ENCODE measurements at regions not wholly inside any gene's neighbourhood (a gene's known extent, or its start where the extent isn't known, plus 50 kb on each side); places are given as distances from the start of the nearest gene placed in this dataset.

DNA sequence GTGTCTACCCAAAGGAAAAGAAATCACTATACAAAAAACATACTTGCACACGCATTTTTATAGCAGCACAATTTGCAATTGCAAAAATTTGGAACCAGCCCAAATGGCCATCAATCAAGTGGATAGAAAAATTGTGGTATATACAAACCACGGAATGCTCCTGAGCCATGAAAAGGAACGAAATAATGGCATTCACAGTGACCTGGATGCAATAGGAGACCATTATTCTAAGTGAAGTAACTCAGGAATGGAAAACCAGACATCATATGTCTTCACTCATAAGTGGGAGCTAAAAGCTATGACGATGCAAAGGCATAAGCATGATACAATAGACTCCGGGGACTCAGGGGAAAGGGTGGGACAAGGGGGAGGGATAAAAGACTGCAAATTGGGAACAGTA, 78.4 kb downstream of the ENC1 start:
- no peak for TF ChIP-seq CTCF (IDR thresholded peaks at IDR 0.05; ENCODE audit: unreplicated experiment)
- H3K27ac Mint-ChIP-seq (ENCODE audit: unreplicated experiment): no peak overlapping the region
- intact Hi-C loops (cut with micrococcal nuclease; ENCODE audit: unreplicated experiment): no loop called here
- BruUV-seq (replicated peaks): no TSS peak
- CTCF ChIA-PET: interaction anchor here (0.6 to 0.9 kb wide), 2 partner anchors 18 to 78 kb away, joined by 3 read pairs; partner anchors contain the start of gene ENC1
- DNase-seq: no peak
- H3K9me3 Mint-ChIP-seq (ENCODE audit: low read depth, unreplicated experiment): no peaks in the 10 kb centered on the region
- H3K4me1 Mint-ChIP-seq (ENCODE audit: low read depth, unreplicated experiment): peaks cover 20% of the 10 kb centered on the region
- no peaks in the 10 kb centered on the region for H3K36me3 Mint-ChIP-seq (ENCODE audit: insufficient read depth, unreplicated experiment)
- H3K4me3 Mint-ChIP-seq (ENCODE audit: low read depth, unreplicated experiment): no peak overlapping the region
- no peaks in the 10 kb centered on the region for H3K27me3 Mint-ChIP-seq (ENCODE audit: unreplicated experiment)

DNA sequence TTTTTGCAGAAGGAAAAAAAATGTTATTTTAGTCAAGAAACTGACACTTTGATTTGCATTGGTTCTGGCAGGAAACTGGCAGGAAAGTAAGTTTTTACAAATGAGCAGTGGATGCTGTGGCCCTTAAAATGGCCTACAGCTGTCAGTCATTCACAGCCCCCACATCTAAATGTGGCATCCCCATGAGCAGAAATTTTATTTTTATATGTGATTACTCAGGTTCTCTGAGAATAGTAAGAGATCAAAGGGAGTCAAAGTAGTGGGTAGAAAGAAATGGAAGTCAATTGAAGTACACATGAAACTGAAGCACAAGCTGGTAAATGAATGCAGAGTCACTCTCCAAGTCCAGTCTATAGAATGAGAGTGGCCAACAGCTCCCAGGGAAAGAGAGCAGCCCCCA, 80.3 kb downstream of the ENC1 start:
- peaks cover 2% of the 10 kb centered on the region for H3K4me1 Mint-ChIP-seq (ENCODE audit: low read depth, unreplicated experiment)
- no peak for TF ChIP-seq CTCF (IDR thresholded peaks at IDR 0.05; ENCODE audit: unreplicated experiment)
- intact Hi-C loops (cut with micrococcal nuclease; ENCODE audit: unreplicated experiment): no loop called here
- no peak for DNase-seq
- H3K27ac Mint-ChIP-seq (ENCODE audit: unreplicated experiment): no peak overlapping the region
- no peaks in the 10 kb centered on the region for H3K9me3 Mint-ChIP-seq (ENCODE audit: low read depth, unreplicated experiment)
- CTCF ChIA-PET: interaction anchor here (1.0 kb wide), 1 partner anchor 17 kb away, joined by 4 read pairs; no protein-coding TSS in a partner anchor
- no peaks in the 10 kb centered on the region for H3K36me3 Mint-ChIP-seq (ENCODE audit: insufficient read depth, unreplicated experiment)
- no TSS peak for BruUV-seq (replicated peaks)
- no peak overlapping the region for H3K4me3 Mint-ChIP-seq (ENCODE audit: low read depth, unreplicated experiment)
- no peaks in the 10 kb centered on the region for H3K27me3 Mint-ChIP-seq (ENCODE audit: unreplicated experiment)

- no peak for DNase-seq
- Mint-ChIP-seq H3K4me3 (ENCODE audit: low read depth, unreplicated experiment) (no peak overlapping the region), H3K4me1 (ENCODE audit: low read depth, unreplicated experiment) (no peaks in the 10 kb centered on the region), H3K9me3 (ENCODE audit: low read depth, unreplicated experiment) (no peaks in the 10 kb centered on the region), H3K27ac (ENCODE audit: unreplicated experiment) (no peak overlapping the region), H3K27me3 (ENCODE audit: unreplicated experiment) (no peaks in the 10 kb centered on the region), H3K36me3 (ENCODE audit: insufficient read depth, unreplicated experiment) (no peaks in the 10 kb centered on the region)
- TF ChIP-seq CTCF (IDR thresholded peaks at IDR 0.05; ENCODE audit: unreplicated experiment): no peak
- no TSS peak for BruUV-seq (replicated peaks)
- intact Hi-C loops (cut with micrococcal nuclease; ENCODE audit: unreplicated experiment): no loop called here
- CTCF ChIA-PET: interaction anchor here (1.1 kb wide), 1 partner anchor 93 kb away, joined by 3 read pairs; no protein-coding TSS in a partner anchor
Measured at GRCh38 chr5:74556631-74557595, 83.6 kb downstream of the ENC1 start.

DNA sequence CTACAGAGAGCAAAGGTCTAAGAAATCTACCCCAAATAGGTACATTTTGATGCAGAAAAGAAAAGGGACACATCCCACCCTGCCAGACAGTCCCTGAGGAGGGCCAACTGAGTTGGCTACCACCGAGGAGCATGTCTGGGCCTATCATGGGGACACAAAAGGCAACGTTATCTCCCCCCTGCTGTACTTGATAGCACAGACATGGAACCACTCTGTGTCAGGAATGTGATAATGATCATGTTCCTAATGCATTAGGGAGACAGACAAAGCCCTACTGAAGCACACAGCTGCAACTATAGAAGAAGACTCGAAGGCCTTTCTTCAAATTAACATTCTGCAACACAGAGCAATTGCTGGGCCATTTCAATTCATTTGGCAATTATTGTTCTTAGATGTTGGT, 84.5 kb downstream of the ENC1 start:
- intact Hi-C loops (cut with micrococcal nuclease; ENCODE audit: unreplicated experiment): no loop called here
- H3K27ac Mint-ChIP-seq (ENCODE audit: unreplicated experiment): no peak overlapping the region
- H3K4me1 Mint-ChIP-seq (ENCODE audit: low read depth, unreplicated experiment): no peaks in the 10 kb centered on the region
- no peak overlapping the region for H3K4me3 Mint-ChIP-seq (ENCODE audit: low read depth, unreplicated experiment)
- no peak for TF ChIP-seq CTCF (IDR thresholded peaks at IDR 0.05; ENCODE audit: unreplicated experiment)
- no peaks in the 10 kb centered on the region for H3K36me3 Mint-ChIP-seq (ENCODE audit: insufficient read depth, unreplicated experiment)
- no peaks in the 10 kb centered on the region for H3K27me3 Mint-ChIP-seq (ENCODE audit: unreplicated experiment)
- H3K9me3 Mint-ChIP-seq (ENCODE audit: low read depth, unreplicated experiment): no peaks in the 10 kb centered on the region
- no TSS peak for BruUV-seq (replicated peaks)
- CTCF ChIA-PET: no interaction called here
- no peak for DNase-seq

Measured in Calu3 (cell line).